Keratinocyte (primary cell): ENCODE measurements at regions not wholly inside any gene's neighbourhood (a gene's known extent, or its start where the extent isn't known, plus 50 kb on each side); places are given as distances from the start of the nearest gene placed in this dataset.

Experiments
- EZH2 ChIP-seq: IDR thresholded peaks from one replicate; pipeline ENCODE4 v1.6.1; 2012; ENCODE audit warnings: inconsistent platforms, mild to moderate bottlenecking, low read length, moderate library complexity
- TF ChIP-seq, protein P1 (sequence below), 3 experiments: IDR thresholded peaks in 1 of 3; conservative IDR thresholded peaks in 1 of 3; optimal IDR thresholded peaks in 1 of 3; 2 replicates in 2 of 3; 3 replicates in 1 of 3; pipeline versions ENCODE3 to v1.5.1; 2011; ENCODE audit warnings: low read length in 3 of 3, mild to moderate bottlenecking in 3 of 3, moderate library complexity in 2 of 3, control low read depth in 1 of 3, inconsistent platforms in 1 of 3; ENCODE audit not compliant: insufficient read depth in 2 of 3; ENCODE audit errors: extremely low read depth in 1 of 3

- TF ChIP-seq, protein P1, sequence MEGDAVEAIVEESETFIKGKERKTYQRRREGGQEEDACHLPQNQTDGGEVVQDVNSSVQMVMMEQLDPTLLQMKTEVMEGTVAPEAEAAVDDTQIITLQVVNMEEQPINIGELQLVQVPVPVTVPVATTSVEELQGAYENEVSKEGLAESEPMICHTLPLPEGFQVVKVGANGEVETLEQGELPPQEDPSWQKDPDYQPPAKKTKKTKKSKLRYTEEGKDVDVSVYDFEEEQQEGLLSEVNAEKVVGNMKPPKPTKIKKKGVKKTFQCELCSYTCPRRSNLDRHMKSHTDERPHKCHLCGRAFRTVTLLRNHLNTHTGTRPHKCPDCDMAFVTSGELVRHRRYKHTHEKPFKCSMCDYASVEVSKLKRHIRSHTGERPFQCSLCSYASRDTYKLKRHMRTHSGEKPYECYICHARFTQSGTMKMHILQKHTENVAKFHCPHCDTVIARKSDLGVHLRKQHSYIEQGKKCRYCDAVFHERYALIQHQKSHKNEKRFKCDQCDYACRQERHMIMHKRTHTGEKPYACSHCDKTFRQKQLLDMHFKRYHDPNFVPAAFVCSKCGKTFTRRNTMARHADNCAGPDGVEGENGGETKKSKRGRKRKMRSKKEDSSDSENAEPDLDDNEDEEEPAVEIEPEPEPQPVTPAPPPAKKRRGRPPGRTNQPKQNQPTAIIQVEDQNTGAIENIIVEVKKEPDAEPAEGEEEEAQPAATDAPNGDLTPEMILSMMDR (optimal IDR thresholded peaks at IDR 0.05 in 1 of 3, IDR thresholded peaks at IDR 0.05 in 1 of 3, conservative IDR thresholded peaks at IDR 0.05 in 1 of 3; ENCODE audit: extremely low read depth in 1 of 3, insufficient read depth in 2 of 3, low read length in 3 of 3): no peak
- TF ChIP-seq EZH2: no peak
These were observed 66.0 kb upstream of the TINAGL1 start for GRCh38 chr1:31510304-31510703.
